CD8-positive, alpha-beta memory T cell (primary cell): ENCODE measurements at regions not wholly inside any gene's neighbourhood (a gene's known extent, or its start where the extent isn't known, plus 50 kb on each side); places are given as distances from the start of the nearest gene placed in this dataset.

Experiments
- CTCF ChIA-PET: fragments of 350-600 bp; sonication (Branson Sonifier 250); formaldehyde crosslinking; loops from one replicate; lab custom pipeline; 2021; ENCODE audit warnings: antibody characterized with exemption; lab: Charles Lee
- POLR2A ChIA-PET: fragments of 350-600 bp; sonication (Branson Sonifier 250); formaldehyde crosslinking; loops from one replicate; lab custom pipeline; 2021; ENCODE audit warnings: antibody characterized with exemption; lab: Charles Lee
- DNase-seq, 5 donors: peaks; one replicate each; pipeline versions ENCODE4 v3.0.0 to v3.0.0-alpha.2; 2020 to 2022; ENCODE audit warnings: mixed read lengths in 1 of 5
- H3K27ac ChIP-seq: one replicate; pipeline ENCODE4 v1.7.0; 2013; ENCODE audit warnings: low read depth, mild to moderate bottlenecking, low read length, moderate library complexity
- H3K27me3 ChIP-seq: 2 replicates; pipeline ENCODE4 v1.7.0; 2013; ENCODE audit warnings: low read length, mild to moderate bottlenecking; ENCODE audit not compliant: insufficient read depth, poor library complexity, severe bottlenecking
- H3K36me3 ChIP-seq: 2 replicates; pipeline ENCODE4 v1.7.0; 2013; ENCODE audit warnings: mild to moderate bottlenecking, low read length, moderate library complexity; ENCODE audit not compliant: insufficient read depth
- H3K4me1 ChIP-seq: 2 replicates; pipeline ENCODE4 v1.7.0; 2013; ENCODE audit warnings: mild to moderate bottlenecking, low read length, moderate library complexity; ENCODE audit not compliant: insufficient read depth
- H3K4me3 ChIP-seq: 2 replicates; pipeline ENCODE4 v1.7.0; 2013; ENCODE audit warnings: mild to moderate bottlenecking, low read length
- H3K9me3 ChIP-seq: 2 replicates; pipeline ENCODE4 v1.7.0; 2013; ENCODE audit warnings: mild to moderate bottlenecking, low read length
- H3K27ac Mint-ChIP-seq, 8 donors: one replicate each; pipeline ENCODE4 v1.8.0; 2020 to 2021; ENCODE audit warnings: mixed read lengths in 8 of 8, mild to moderate bottlenecking in 6 of 8, inconsistent platforms in 3 of 8, moderate library complexity in 3 of 8
- H3K27me3 Mint-ChIP-seq, 2 donors: one replicate each; pipeline ENCODE4 v1.8.0; 2020 to 2021; ENCODE audit warnings: mixed read lengths in 2 of 2, mild to moderate bottlenecking in 1 of 2, moderate library complexity in 1 of 2
- H3K36me3 Mint-ChIP-seq, 3 donors: one replicate each; pipeline ENCODE4 v1.8.0; 2020 to 2021; ENCODE audit warnings: mixed read lengths in 3 of 3, inconsistent platforms in 1 of 3, mild to moderate bottlenecking in 1 of 3
- H3K4me1 Mint-ChIP-seq, 3 donors: one replicate each; pipeline ENCODE4 v1.8.0; 2020 to 2021; ENCODE audit warnings: mixed read lengths in 3 of 3, inconsistent platforms in 1 of 3, mild to moderate bottlenecking in 1 of 3
- H3K4me3 Mint-ChIP-seq, 7 donors: one replicate each; pipeline ENCODE4 v1.8.0; 2020 to 2021; ENCODE audit warnings: mixed read lengths in 7 of 7, mild to moderate bottlenecking in 6 of 7, moderate library complexity in 4 of 7, inconsistent platforms in 2 of 7
- H3K9me3 Mint-ChIP-seq, 5 donors: one replicate each; pipeline ENCODE4 v1.8.0; 2020 to 2022; ENCODE audit warnings: mixed read lengths in 5 of 5, mild to moderate bottlenecking in 3 of 5, moderate library complexity in 2 of 5, inconsistent platforms in 1 of 5

DNA sequence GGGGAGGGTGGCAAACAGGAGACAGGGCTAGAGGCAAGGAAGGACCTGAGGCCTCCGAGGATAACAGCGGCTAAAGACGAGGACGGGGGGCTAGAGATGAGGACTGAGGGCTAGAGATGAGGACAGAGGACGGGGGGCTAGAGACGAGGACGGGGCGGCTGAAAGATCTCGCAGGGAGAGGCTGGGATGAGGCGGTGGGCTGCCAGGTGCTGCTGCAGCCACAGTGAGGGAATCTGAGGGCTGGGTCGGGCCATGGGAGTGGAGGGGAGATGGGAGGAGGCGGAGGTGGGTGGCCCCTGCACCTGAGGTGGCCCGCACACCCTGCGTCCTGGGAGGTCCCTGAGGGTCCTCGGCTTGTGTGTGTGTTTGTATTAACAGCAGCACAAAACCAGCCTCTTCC, 350.2 kb upstream of the SALL3 start:
- Mint-ChIP-seq H3K27me3 (peaks cover 4 to 8% of the 10 kb centered on the region in 2 donors), H3K36me3 (peaks cover 0 to 3% (median 0%) of the 10 kb centered on the region in 3 donors)

DNA sequence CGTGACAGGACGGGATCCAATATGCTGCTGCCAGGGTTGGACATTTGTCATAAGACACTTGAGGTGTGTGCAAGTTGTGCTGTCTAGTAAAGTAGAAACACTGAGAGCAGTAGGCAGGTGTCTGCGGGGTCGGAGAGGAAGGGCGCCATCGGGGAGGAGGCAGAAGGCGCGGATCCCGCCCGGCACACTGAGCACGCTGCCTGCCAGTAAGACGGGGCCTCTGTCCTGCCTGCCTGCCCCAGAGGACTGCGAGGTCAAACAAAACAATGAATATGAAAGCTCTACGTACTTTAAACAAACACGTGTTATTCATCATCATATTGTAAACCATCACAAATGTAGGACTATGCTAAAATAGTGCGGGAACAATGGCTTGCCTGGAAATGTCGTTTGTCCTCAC, 349.3 kb upstream of the SALL3 start:
- no peak overlapping the region for H3K27ac ChIP-seq
- peak overlapping the region in 1 of 8 donors; percentile 13 for H3K27ac Mint-ChIP-seq

More for the DNA sequence above, 350.2 kb upstream of the SALL3 start:
- no peak overlapping the region for H3K27ac ChIP-seq
- H3K27ac Mint-ChIP-seq: no peak overlapping the region
- no peaks in the 10 kb centered on the region for H3K36me3 ChIP-seq
- no peak overlapping the region for H3K4me3 Mint-ChIP-seq
- DNase-seq: no peak
- no peaks in the 10 kb centered on the region for H3K27me3 ChIP-seq
- H3K4me1 ChIP-seq: peaks cover 8% of the 10 kb centered on the region
- no peaks in the 10 kb centered on the region for H3K9me3 ChIP-seq
- no peak overlapping the region for H3K4me3 ChIP-seq
- H3K4me1 Mint-ChIP-seq: peaks cover 9 to 11% (median 10%) of the 10 kb centered on the region in 3 donors
- ChIA-PET CTCF (no interaction called here), POLR2A (no interaction called here)
- H3K9me3 Mint-ChIP-seq: peaks cover 0 to 15% (median 4%) of the 10 kb centered on the region in 5 donors

GRCh38 chr18:78630981-78631510, 348.6 kb upstream of the SALL3 start:
- peaks cover 13% of the 10 kb centered on the region for H3K4me1 ChIP-seq
- no peaks in the 10 kb centered on the region for H3K27me3 ChIP-seq
- peaks cover 4% of the 10 kb centered on the region in 2 donors for H3K27me3 Mint-ChIP-seq
- ChIA-PET POLR2A (no interaction called here), CTCF (no interaction called here)
- H3K36me3 Mint-ChIP-seq: peaks cover 0 to 5% (median 3%) of the 10 kb centered on the region in 3 donors
- no peak overlapping the region for H3K4me3 Mint-ChIP-seq
- no peak overlapping the region for H3K4me3 ChIP-seq
- peak overlapping the region in 1 of 8 donors; percentile 43 for H3K27ac Mint-ChIP-seq
- H3K36me3 ChIP-seq: no peaks in the 10 kb centered on the region
- H3K4me1 Mint-ChIP-seq: peaks cover 14 to 17% (median 15%) of the 10 kb centered on the region in 3 donors
- H3K27ac ChIP-seq: no peak overlapping the region
- no peak for DNase-seq
- peaks cover 0 to 15% (median 4%) of the 10 kb centered on the region in 5 donors for H3K9me3 Mint-ChIP-seq
- no peaks in the 10 kb centered on the region for H3K9me3 ChIP-seq

More for the DNA sequence above, 349.3 kb upstream of the SALL3 start:
- Histone ChIP-seq H3K4me1 (peaks cover 13% of the 10 kb centered on the region), H3K4me3 (no peak overlapping the region), H3K36me3 (no peaks in the 10 kb centered on the region), H3K9me3 (no peaks in the 10 kb centered on the region), H3K27me3 (no peaks in the 10 kb centered on the region)
- peaks cover 0 to 3% (median 0%) of the 10 kb centered on the region in 3 donors for H3K36me3 Mint-ChIP-seq
- no peak for DNase-seq
- peaks cover 0 to 15% (median 4%) of the 10 kb centered on the region in 5 donors for H3K9me3 Mint-ChIP-seq
- ChIA-PET POLR2A (no interaction called here), CTCF (no interaction called here)
- H3K4me3 Mint-ChIP-seq: no peak overlapping the region
- H3K4me1 Mint-ChIP-seq: peaks cover 10 to 16% (median 11%) of the 10 kb centered on the region in 3 donors
- H3K27me3 Mint-ChIP-seq: peaks cover 4% of the 10 kb centered on the region in 2 donors

GRCh38 chr18:78632111-78632541, 347.5 kb upstream of the SALL3 start:
- no peak overlapping the region for H3K4me3 ChIP-seq
- H3K27ac ChIP-seq: no peak overlapping the region
- H3K9me3 ChIP-seq: no peaks in the 10 kb centered on the region
- H3K27ac Mint-ChIP-seq: peak overlapping the region in 1 of 8 donors; percentile 47
- POLR2A ChIA-PET: no interaction called here
- H3K4me3 Mint-ChIP-seq: no peak overlapping the region
- H3K4me1 Mint-ChIP-seq: peaks cover 18 to 21% (median 21%) of the 10 kb centered on the region in 3 donors
- no peaks in the 10 kb centered on the region for H3K36me3 ChIP-seq
- H3K27me3 ChIP-seq: no peaks in the 10 kb centered on the region
- DNase-seq: no peak
- CTCF ChIA-PET: no interaction called here
- H3K4me1 ChIP-seq: peaks cover 13% of the 10 kb centered on the region
- H3K36me3 Mint-ChIP-seq: peaks cover 0 to 13% (median 3%) of the 10 kb centered on the region in 3 donors
- H3K27me3 Mint-ChIP-seq: peaks cover 0 to 4% of the 10 kb centered on the region in 2 donors
- peaks cover 0 to 15% (median 6%) of the 10 kb centered on the region in 5 donors for H3K9me3 Mint-ChIP-seq

DNA sequence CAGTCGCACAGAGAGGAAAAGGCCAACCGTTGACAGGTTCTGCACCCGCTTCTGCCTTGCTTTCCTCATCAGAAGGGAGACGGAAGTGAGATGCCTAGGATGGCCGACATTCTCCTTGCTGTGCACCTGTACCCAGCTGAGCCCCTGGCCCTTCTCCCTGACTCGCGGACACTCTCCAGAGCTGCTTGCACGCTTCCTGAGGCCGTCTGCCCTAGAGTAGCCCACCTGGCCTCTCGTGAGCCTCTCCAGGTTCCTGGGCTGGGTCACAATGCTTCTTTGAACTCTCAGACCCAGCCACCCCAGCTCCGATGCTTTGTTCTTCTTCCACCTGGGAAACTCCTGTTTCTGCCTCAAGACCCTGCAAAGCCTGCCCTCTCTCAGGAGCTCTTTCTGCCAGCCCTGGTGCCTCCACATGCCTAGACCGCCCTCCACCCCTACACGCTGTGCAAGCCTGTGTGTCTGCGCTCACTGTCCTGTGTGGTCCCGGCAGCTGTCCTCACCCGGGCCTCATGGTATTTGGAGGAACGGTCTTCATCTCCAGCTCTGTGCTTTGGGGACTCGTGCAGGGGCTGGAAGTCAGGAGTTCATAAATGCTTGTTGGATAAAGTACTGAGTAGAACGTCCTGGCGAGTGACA, 345.4 kb upstream of the SALL3 start:
- H3K4me3 Mint-ChIP-seq: peak overlapping the region in 3 of 7 donors; percentile 13 to 68 (median 20)
- peaks cover 18 to 21% (median 21%) of the 10 kb centered on the region in 3 donors for H3K4me1 Mint-ChIP-seq
- peak overlapping the region; percentile 9 for H3K27ac ChIP-seq
- peaks cover 13% of the 10 kb centered on the region for H3K4me1 ChIP-seq
- H3K27me3 ChIP-seq: no peaks in the 10 kb centered on the region
- no peaks in the 10 kb centered on the region for H3K36me3 ChIP-seq
- no peaks in the 10 kb centered on the region for H3K9me3 ChIP-seq
- H3K9me3 Mint-ChIP-seq: peaks cover 0 to 15% (median 2%) of the 10 kb centered on the region in 5 donors
- no peak for DNase-seq
- H3K27me3 Mint-ChIP-seq: no peaks in the 10 kb centered on the region
- H3K36me3 Mint-ChIP-seq: peaks cover 0 to 13% (median 1%) of the 10 kb centered on the region in 3 donors
- POLR2A ChIA-PET: no interaction called here
- peak overlapping the region in 5 of 8 donors; percentile 16 to 81 (median 32) for H3K27ac Mint-ChIP-seq
- H3K4me3 ChIP-seq: peak overlapping the region; percentile 27
- CTCF ChIA-PET: no interaction called here

GRCh38 chr18:78635093-78635800, 344.4 kb upstream of the SALL3 start:
- peaks cover 18 to 27% (median 26%) of the 10 kb centered on the region in 3 donors for H3K4me1 Mint-ChIP-seq
- H3K27ac Mint-ChIP-seq: no peak overlapping the region
- CTCF ChIA-PET: no interaction called here
- peaks cover 0 to 12% (median 2%) of the 10 kb centered on the region in 5 donors for H3K9me3 Mint-ChIP-seq
- peaks cover 20% of the 10 kb centered on the region for H3K4me1 ChIP-seq
- H3K36me3 Mint-ChIP-seq: peaks cover 0 to 13% (median 1%) of the 10 kb centered on the region in 3 donors
- no peaks in the 10 kb centered on the region for H3K36me3 ChIP-seq
- H3K27me3 Mint-ChIP-seq: no peaks in the 10 kb centered on the region
- H3K27ac ChIP-seq: no peak overlapping the region
- no peak overlapping the region for H3K4me3 Mint-ChIP-seq
- H3K9me3 ChIP-seq: no peaks in the 10 kb centered on the region
- POLR2A ChIA-PET: no interaction called here
- no peak overlapping the region for H3K4me3 ChIP-seq
- DNase-seq: no peak
- H3K27me3 ChIP-seq: no peaks in the 10 kb centered on the region

DNA sequence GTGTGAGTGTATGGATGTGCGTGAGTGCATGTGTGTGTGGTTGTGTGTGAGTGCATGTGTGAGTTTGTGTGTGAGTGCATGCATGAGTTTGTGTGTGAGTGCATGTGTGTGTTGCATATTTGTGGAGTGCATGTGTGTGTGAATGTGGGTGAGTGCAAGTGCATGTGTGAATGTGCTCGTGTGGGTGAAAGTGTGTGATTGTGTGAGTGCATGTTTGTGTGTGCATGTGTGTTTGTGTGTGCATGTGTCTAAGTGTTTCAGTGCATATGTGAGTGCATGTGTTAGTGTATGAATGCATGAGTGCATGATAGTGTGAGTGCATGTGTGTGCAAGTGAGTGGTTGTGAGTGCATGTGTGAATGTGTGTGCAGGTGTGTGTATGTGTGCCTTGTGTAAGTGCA, 343.4 kb upstream of the SALL3 start:
- H3K36me3 Mint-ChIP-seq: peaks cover 0 to 13% (median 1%) of the 10 kb centered on the region in 3 donors
- no peak for DNase-seq
- ChIA-PET CTCF (no interaction called here), POLR2A (no interaction called here)
- peak overlapping the region in 1 of 7 donors; percentile 1 for H3K4me3 Mint-ChIP-seq
- Histone ChIP-seq H3K36me3 (no peaks in the 10 kb centered on the region), H3K9me3 (no peaks in the 10 kb centered on the region), H3K27me3 (no peaks in the 10 kb centered on the region), H3K4me1 (peaks cover 22% of the 10 kb centered on the region), H3K27ac (no peak overlapping the region), H3K4me3 (no peak overlapping the region)
- no peak overlapping the region for H3K27ac Mint-ChIP-seq
- no peaks in the 10 kb centered on the region for H3K27me3 Mint-ChIP-seq
- H3K9me3 Mint-ChIP-seq: peaks cover 0 to 8% (median 2%) of the 10 kb centered on the region in 5 donors
- H3K4me1 Mint-ChIP-seq: peaks cover 18 to 37% (median 27%) of the 10 kb centered on the region in 3 donors
